ENCODE measurements at regions not wholly inside any gene's neighbourhood (a gene's known extent, or its start where the extent isn't known, plus 50 kb on each side); places are given as distances from the start of the nearest gene placed in this dataset.

GRCh38 chr3:78368636-78369345 is 1328.9 kb downstream of the ROBO2 start:
- no peak overlapping the region for H4K8ac ChIP-seq (replicated peaks; ENCODE audit: insufficient read length, low read depth, low read length)
- no peaks in the 10 kb centered on the region for H3K4me1 ChIP-seq (ENCODE audit: insufficient read depth, low read length)
- no peaks in the 10 kb centered on the region for H3K9me3 ChIP-seq (ENCODE audit: control insufficient read depth, low read depth, low read length)
- no peak overlapping the region for H2AFZ ChIP-seq (ENCODE audit: low read length)
- no peaks in the 10 kb centered on the region for H3K23me2 ChIP-seq (ENCODE audit: insufficient read length, low read depth, low read length, poor library complexity, severe bottlenecking)
- DNase-seq = no peak
- no peak overlapping the region for H2AK5ac ChIP-seq (ENCODE audit: insufficient read length, low read length)
- Mint-ChIP-seq H3K27me3 (ENCODE audit: low read depth) (no peaks in the 10 kb centered on the region), H3K4me1 (peaks cover 6 to 14% of the 10 kb centered on the region in 2 experiments), H3K9me3 (no peaks in the 10 kb centered on the region; a peak in 1 of 5 replicates), H3K4me3 (no peak overlapping the region), H3K36me3 (ENCODE audit: insufficient read depth in 1 of 3, low read depth in 3 of 3) (no peaks in the 10 kb centered on the region), H3K27ac (no peak overlapping the region)
- no peak overlapping the region for H3T11ph ChIP-seq (ENCODE audit: low read length)
- H3K18ac ChIP-seq (ENCODE audit: insufficient read length, low read depth, low read length) = no peak overlapping the region
- no peaks in the 10 kb centered on the region for H3K79me1 ChIP-seq (ENCODE audit: insufficient read depth, low read depth, low read length, poor library complexity, severe bottlenecking)
- no peak overlapping the region for H4K5ac ChIP-seq (ENCODE audit: insufficient read length, low read depth, low read length)
- no peak overlapping the region for H3K23ac ChIP-seq (ENCODE audit: insufficient read length, low read depth, low read length)
- H3K27ac ChIP-seq (ENCODE audit: insufficient read length, low read depth, low read length) = no peak overlapping the region
- no peak overlapping the region for H3K56ac ChIP-seq (ENCODE audit: insufficient read length, low read depth, low read length)
- H2BK15ac ChIP-seq (ENCODE audit: low read depth, low read length) = no peak overlapping the region
- no peaks in the 10 kb centered on the region for H4K20me1 ChIP-seq (ENCODE audit: control insufficient read depth, insufficient read depth, insufficient read length)
- no peak overlapping the region for H4K91ac ChIP-seq (ENCODE audit: insufficient read length, low read depth, low read length)
- no peak overlapping the region for H3K4ac ChIP-seq (ENCODE audit: low read depth, low read length)
- no peak overlapping the region for H3K14ac ChIP-seq (ENCODE audit: insufficient read depth, low read length)
- H2BK5ac ChIP-seq (ENCODE audit: insufficient read length, low read length) = no peak overlapping the region
- H2BK12ac ChIP-seq (ENCODE audit: insufficient read length, low read depth, low read length) = no peak overlapping the region
- H3K4me2 ChIP-seq (ENCODE audit: insufficient read depth, insufficient read length, low read length) = no peak overlapping the region
- no peak overlapping the region for H3K9ac ChIP-seq (ENCODE audit: extremely low read depth, insufficient read length, low read length)
- WGBS (ENCODE audit: extremely low coverage, insufficient read length, low lambda C conversion rate) = no CpG with 5 or more reads among the region's 8 CpGs
- H2BK120ac ChIP-seq (ENCODE audit: low read depth, low read length, poor library complexity, severe bottlenecking) = no peak overlapping the region
- no peak overlapping the region for H2BK20ac ChIP-seq (ENCODE audit: low read depth, low read length, poor library complexity, severe bottlenecking)
- TF ChIP-seq, protein P1, sequence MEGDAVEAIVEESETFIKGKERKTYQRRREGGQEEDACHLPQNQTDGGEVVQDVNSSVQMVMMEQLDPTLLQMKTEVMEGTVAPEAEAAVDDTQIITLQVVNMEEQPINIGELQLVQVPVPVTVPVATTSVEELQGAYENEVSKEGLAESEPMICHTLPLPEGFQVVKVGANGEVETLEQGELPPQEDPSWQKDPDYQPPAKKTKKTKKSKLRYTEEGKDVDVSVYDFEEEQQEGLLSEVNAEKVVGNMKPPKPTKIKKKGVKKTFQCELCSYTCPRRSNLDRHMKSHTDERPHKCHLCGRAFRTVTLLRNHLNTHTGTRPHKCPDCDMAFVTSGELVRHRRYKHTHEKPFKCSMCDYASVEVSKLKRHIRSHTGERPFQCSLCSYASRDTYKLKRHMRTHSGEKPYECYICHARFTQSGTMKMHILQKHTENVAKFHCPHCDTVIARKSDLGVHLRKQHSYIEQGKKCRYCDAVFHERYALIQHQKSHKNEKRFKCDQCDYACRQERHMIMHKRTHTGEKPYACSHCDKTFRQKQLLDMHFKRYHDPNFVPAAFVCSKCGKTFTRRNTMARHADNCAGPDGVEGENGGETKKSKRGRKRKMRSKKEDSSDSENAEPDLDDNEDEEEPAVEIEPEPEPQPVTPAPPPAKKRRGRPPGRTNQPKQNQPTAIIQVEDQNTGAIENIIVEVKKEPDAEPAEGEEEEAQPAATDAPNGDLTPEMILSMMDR (conservative IDR thresholded peaks at IDR 0.05) = no peak
- H3K27me3 ChIP-seq (ENCODE audit: insufficient read depth, low read length) = no peaks in the 10 kb centered on the region
- no peaks in the 10 kb centered on the region for H3K79me2 ChIP-seq (ENCODE audit: insufficient read depth, low read length)
